H9 (cell line): ENCODE measurements at regions not wholly inside any gene's neighbourhood (a gene's known extent, or its start where the extent isn't known, plus 50 kb on each side); places are given as distances from the start of the nearest gene placed in this dataset.

ENCODE experiments used
- DNase-seq: peaks from one replicate; pipeline ENCODE4 v3.0.0-alpha.2; 2017
- H2AFZ ChIP-seq: one replicate; pipeline ENCODE4 v1.6.1; 2013; ENCODE audit warnings: mild to moderate bottlenecking, low read length, control low read depth, moderate library complexity
- H2AK5ac ChIP-seq: 2 replicates; pipeline ENCODE4 v1.6.1; 2013; ENCODE audit warnings: low read length, control low read depth, mixed read lengths; ENCODE audit not compliant: insufficient read length
- H2BK120ac ChIP-seq: one replicate; pipeline ENCODE4 v1.6.1; 2013; ENCODE audit warnings: low read depth, mild to moderate bottlenecking, low read length, control low read depth, inconsistent platforms; ENCODE audit not compliant: poor library complexity, severe bottlenecking
- H2BK12ac ChIP-seq: 2 replicates; pipeline ENCODE4 v1.6.1; 2013; ENCODE audit warnings: low read length, control low read depth, mixed read lengths, low read depth; ENCODE audit not compliant: insufficient read length
- H2BK15ac ChIP-seq: 2 replicates; pipeline ENCODE4 v1.6.1; 2013; ENCODE audit warnings: low read depth, low read length, control low read depth
- H2BK20ac ChIP-seq: one replicate; pipeline ENCODE4 v1.6.1; 2013; ENCODE audit warnings: low read depth, mild to moderate bottlenecking, low read length, control low read depth, inconsistent platforms; ENCODE audit not compliant: poor library complexity, severe bottlenecking
- H2BK5ac ChIP-seq: 2 replicates; pipeline ENCODE4 v1.6.1; 2013; ENCODE audit warnings: low read length, control low read depth, mixed read lengths; ENCODE audit not compliant: insufficient read length
- H3K14ac ChIP-seq: 2 replicates; pipeline ENCODE4 v1.6.1; 2013; ENCODE audit warnings: low read length, control low read depth; ENCODE audit not compliant: insufficient read depth
- H3K18ac ChIP-seq: 2 replicates; pipeline ENCODE4 v1.6.1; 2013; ENCODE audit warnings: low read depth, mild to moderate bottlenecking, mixed read lengths, low read length, control low read depth; ENCODE audit not compliant: insufficient read length
- H3K23ac ChIP-seq: 2 replicates; pipeline ENCODE4 v1.6.1; 2013; ENCODE audit warnings: low read length, control low read depth, mixed read lengths, low read depth; ENCODE audit not compliant: insufficient read length
- H3K23me2 ChIP-seq: 2 replicates; pipeline ENCODE4 v1.6.1; 2013; ENCODE audit warnings: low read depth, mild to moderate bottlenecking, mixed read lengths, low read length, control low read depth; ENCODE audit not compliant: insufficient read length, poor library complexity, severe bottlenecking
- H3K27ac ChIP-seq: 2 replicates; pipeline ENCODE4 v1.5.1; 2013; ENCODE audit warnings: low read length, control low read depth, mixed read lengths, low read depth; ENCODE audit not compliant: insufficient read length
- H3K27me3 ChIP-seq: 2 replicates; pipeline ENCODE4 v1.6.1; 2013; ENCODE audit warnings: low read length, control low read depth, inconsistent platforms; ENCODE audit not compliant: insufficient read depth
- H3K4ac ChIP-seq: 2 replicates; pipeline ENCODE4 v1.6.1; 2013; ENCODE audit warnings: low read depth, mild to moderate bottlenecking, control low read depth, inconsistent platforms, low read length, moderate library complexity
- H3K4me1 ChIP-seq: 2 replicates; pipeline ENCODE4 v1.6.1; 2013; ENCODE audit warnings: low read length, control low read depth, inconsistent platforms; ENCODE audit not compliant: insufficient read depth
- H3K4me2 ChIP-seq: 2 replicates; pipeline ENCODE4 v1.6.1; 2013; ENCODE audit warnings: low read length, control low read depth, mixed read lengths; ENCODE audit not compliant: insufficient read length, insufficient read depth
- H3K56ac ChIP-seq: 2 replicates; pipeline ENCODE4 v1.6.1; 2013; ENCODE audit warnings: low read depth, mild to moderate bottlenecking, mixed read lengths, low read length, control low read depth; ENCODE audit not compliant: insufficient read length
- H3K79me1 ChIP-seq: 2 replicates; pipeline ENCODE4 v1.6.1; 2013; ENCODE audit warnings: low read depth, mild to moderate bottlenecking, moderate library complexity, low read length, control low read depth, inconsistent platforms; ENCODE audit not compliant: insufficient read depth, poor library complexity, severe bottlenecking
- H3K79me2 ChIP-seq: 2 replicates; pipeline ENCODE4 v1.6.1; 2013; ENCODE audit warnings: low read length, control low read depth, inconsistent platforms; ENCODE audit not compliant: insufficient read depth
- H3K9ac ChIP-seq: 2 replicates; pipeline ENCODE4 v1.6.1; 2013; ENCODE audit warnings: low read length, control low read depth, mixed read lengths; ENCODE audit not compliant: insufficient read length; ENCODE audit errors: extremely low read depth
- H3K9me3 ChIP-seq: one replicate; pipeline ENCODE4 v1.6.1; 2013; ENCODE audit warnings: low read depth, low read length, inconsistent platforms; ENCODE audit not compliant: control insufficient read depth
- H3T11ph ChIP-seq: one replicate; pipeline ENCODE4 v1.6.1; 2013; ENCODE audit warnings: mild to moderate bottlenecking, low read length, control low read depth, inconsistent platforms
- H4K20me1 ChIP-seq: one replicate; pipeline ENCODE4 v1.6.1; 2013; ENCODE audit not compliant: control insufficient read depth, insufficient read length, insufficient read depth
- H4K5ac ChIP-seq: 2 replicates; pipeline ENCODE4 v1.6.1; 2013; ENCODE audit warnings: low read depth, mild to moderate bottlenecking, mixed read lengths, low read length, control low read depth; ENCODE audit not compliant: insufficient read length
- H4K8ac ChIP-seq: replicated peaks from 2 replicates; pipeline ENCODE4 v1.6.1; 2013; ENCODE audit warnings: low read length, control low read depth, mixed read lengths, low read depth; ENCODE audit not compliant: insufficient read length
- H4K91ac ChIP-seq: 2 replicates; pipeline ENCODE4 v1.6.1; 2013; ENCODE audit warnings: low read depth, mild to moderate bottlenecking, moderate library complexity, mixed read lengths, low read length, control low read depth; ENCODE audit not compliant: insufficient read length
- H3K27ac Mint-ChIP-seq, 3 experiments: 2 replicates in 2 of 3; 3 replicates in 1 of 3; pipeline ENCODE4 v1.8.0; 2020 to 2021; ENCODE audit warnings: mixed read lengths in 3 of 3, mild to moderate bottlenecking in 1 of 3, moderate library complexity in 1 of 3
- H3K27me3 Mint-ChIP-seq: 2 replicates; pipeline ENCODE4 v1.8.0; 2021; ENCODE audit warnings: low read depth, mild to moderate bottlenecking, moderate library complexity, mixed read lengths
- H3K36me3 Mint-ChIP-seq, 3 experiments: 2 replicates in 2 of 3; 3 replicates in 1 of 3; pipeline ENCODE4 v1.8.0; 2020 to 2021; ENCODE audit warnings: low read depth in 3 of 3, mixed read lengths in 3 of 3; ENCODE audit not compliant: insufficient read depth in 1 of 3
- H3K4me1 Mint-ChIP-seq, 2 experiments: 2 replicates each; pipeline ENCODE4 v1.8.0; 2020; ENCODE audit warnings: mixed read lengths in 2 of 2
- H3K4me3 Mint-ChIP-seq, 2 experiments: 2 replicates in 1 of 2; 3 replicates in 1 of 2; pipeline ENCODE4 v1.8.0; 2020 to 2021; ENCODE audit warnings: mild to moderate bottlenecking in 2 of 2, mixed read lengths in 2 of 2, moderate library complexity in 1 of 2
- H3K9me3 Mint-ChIP-seq, 2 experiments: 2 replicates in 1 of 2; 3 replicates in 1 of 2; pipeline ENCODE4 v1.8.0; 2020; ENCODE audit warnings: mild to moderate bottlenecking in 2 of 2, mixed read lengths in 2 of 2, moderate library complexity in 1 of 2
- WGBS: extraction: QIAGEN DNeasy Blood & Tissue Kit; methylation state at CpG from one replicate; pipeline ENCODE4 v1.1.7; 2013; ENCODE audit warnings: missing lambda C conversion rate, low lambda C conversion rate, mixed read lengths; ENCODE audit not compliant: insufficient read length; ENCODE audit errors: extremely low coverage; 5-methylcytosine and 5-hydroxymethylcytosine counted together
- TF ChIP-seq, protein P1 (sequence below): fragments of 200-600 bp; sonication (generic); conservative IDR thresholded peaks from 3 replicates; pipeline ENCODE4 v1.8.0; 2021; ENCODE audit warnings: antibody characterized with exemption, mild to moderate bottlenecking

DNA sequence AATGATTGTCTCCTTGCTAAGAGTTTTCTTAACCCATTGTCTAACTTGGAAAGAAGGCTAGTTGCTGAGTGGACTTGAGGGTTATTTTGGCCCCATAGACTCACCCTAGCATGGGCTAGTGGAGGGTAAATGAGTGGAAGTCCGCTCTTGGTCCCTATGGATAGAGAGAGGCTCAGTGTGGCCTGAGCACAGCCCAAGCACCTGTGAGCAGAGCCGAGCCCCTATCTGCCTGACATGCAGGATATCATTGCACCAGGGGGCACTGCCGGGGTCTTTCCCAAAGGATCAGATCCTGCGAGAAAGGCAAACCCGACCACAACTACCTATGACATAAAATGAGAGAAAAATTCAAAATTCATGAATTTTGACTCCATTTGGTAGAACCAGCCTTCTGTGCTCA lies 70.6 kb upstream of the GGTLC1 start:
- H3K23me2 ChIP-seq, result no peaks in the 10 kb centered on the region
- H3K9ac ChIP-seq, result no peak overlapping the region
- H2AK5ac ChIP-seq, result no peak overlapping the region
- no peak overlapping the region for H3K14ac ChIP-seq
- H2BK20ac ChIP-seq, result no peak overlapping the region
- H2BK15ac ChIP-seq, result no peak overlapping the region
- no peak overlapping the region for H2BK120ac ChIP-seq
- no peak overlapping the region for H4K91ac ChIP-seq
- no peak overlapping the region for H3K23ac ChIP-seq
- H4K8ac ChIP-seq, result no peak overlapping the region
- no peak overlapping the region for H3T11ph ChIP-seq
- H3K79me1 ChIP-seq, result no peaks in the 10 kb centered on the region
- 0 out of 2 replicates have a peak, but pooled peaks cover 4% of the 10 kb centered on the region for H3K4me1 ChIP-seq
- H3K27ac Mint-ChIP-seq, result peak overlapping the region in 2 of 3 experiments; percentile 61 to 71; a peak in 2 of 7 replicates
- H4K5ac ChIP-seq, result no peak overlapping the region
- no peak overlapping the region for H3K4me2 ChIP-seq
- H3K9me3 ChIP-seq, result no peaks in the 10 kb centered on the region
- H3K27me3 ChIP-seq, result no peaks in the 10 kb centered on the region
- no peak overlapping the region for H3K27ac ChIP-seq
- peak; percentile 38 for DNase-seq
- no peaks in the 10 kb centered on the region for H3K79me2 ChIP-seq
- H4K20me1 ChIP-seq, result no peaks in the 10 kb centered on the region
- H3K4me1 Mint-ChIP-seq, result peaks cover 12 to 13% of the 10 kb centered on the region in 2 experiments
- H2BK12ac ChIP-seq, result no peak overlapping the region
- no peak overlapping the region for H3K4ac ChIP-seq
- H3K4me3 Mint-ChIP-seq, result no peak overlapping the region
- no peak overlapping the region for H3K56ac ChIP-seq
- no peaks in the 10 kb centered on the region for H3K9me3 Mint-ChIP-seq
- no peak overlapping the region for H2AFZ ChIP-seq
- H3K27me3 Mint-ChIP-seq, result peaks cover 1% of the 10 kb centered on the region; the same call in 1 of the 2 replicates
- H2BK5ac ChIP-seq, result no peak overlapping the region
- WGBS, result no CpG with 5 or more reads among the region's 5 CpGs
- no peak overlapping the region for H3K18ac ChIP-seq
- TF ChIP-seq, protein P1, sequence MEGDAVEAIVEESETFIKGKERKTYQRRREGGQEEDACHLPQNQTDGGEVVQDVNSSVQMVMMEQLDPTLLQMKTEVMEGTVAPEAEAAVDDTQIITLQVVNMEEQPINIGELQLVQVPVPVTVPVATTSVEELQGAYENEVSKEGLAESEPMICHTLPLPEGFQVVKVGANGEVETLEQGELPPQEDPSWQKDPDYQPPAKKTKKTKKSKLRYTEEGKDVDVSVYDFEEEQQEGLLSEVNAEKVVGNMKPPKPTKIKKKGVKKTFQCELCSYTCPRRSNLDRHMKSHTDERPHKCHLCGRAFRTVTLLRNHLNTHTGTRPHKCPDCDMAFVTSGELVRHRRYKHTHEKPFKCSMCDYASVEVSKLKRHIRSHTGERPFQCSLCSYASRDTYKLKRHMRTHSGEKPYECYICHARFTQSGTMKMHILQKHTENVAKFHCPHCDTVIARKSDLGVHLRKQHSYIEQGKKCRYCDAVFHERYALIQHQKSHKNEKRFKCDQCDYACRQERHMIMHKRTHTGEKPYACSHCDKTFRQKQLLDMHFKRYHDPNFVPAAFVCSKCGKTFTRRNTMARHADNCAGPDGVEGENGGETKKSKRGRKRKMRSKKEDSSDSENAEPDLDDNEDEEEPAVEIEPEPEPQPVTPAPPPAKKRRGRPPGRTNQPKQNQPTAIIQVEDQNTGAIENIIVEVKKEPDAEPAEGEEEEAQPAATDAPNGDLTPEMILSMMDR, result no peak; the same call in 2 of the 3 replicates
- no peaks in the 10 kb centered on the region for H3K36me3 Mint-ChIP-seq
